ENCODE measurements at regions not wholly inside any gene's neighbourhood (a gene's known extent, or its start where the extent isn't known, plus 50 kb on each side); places are given as distances from the start of the nearest gene placed in this dataset.

- TF ChIP-seq, protein P1, sequence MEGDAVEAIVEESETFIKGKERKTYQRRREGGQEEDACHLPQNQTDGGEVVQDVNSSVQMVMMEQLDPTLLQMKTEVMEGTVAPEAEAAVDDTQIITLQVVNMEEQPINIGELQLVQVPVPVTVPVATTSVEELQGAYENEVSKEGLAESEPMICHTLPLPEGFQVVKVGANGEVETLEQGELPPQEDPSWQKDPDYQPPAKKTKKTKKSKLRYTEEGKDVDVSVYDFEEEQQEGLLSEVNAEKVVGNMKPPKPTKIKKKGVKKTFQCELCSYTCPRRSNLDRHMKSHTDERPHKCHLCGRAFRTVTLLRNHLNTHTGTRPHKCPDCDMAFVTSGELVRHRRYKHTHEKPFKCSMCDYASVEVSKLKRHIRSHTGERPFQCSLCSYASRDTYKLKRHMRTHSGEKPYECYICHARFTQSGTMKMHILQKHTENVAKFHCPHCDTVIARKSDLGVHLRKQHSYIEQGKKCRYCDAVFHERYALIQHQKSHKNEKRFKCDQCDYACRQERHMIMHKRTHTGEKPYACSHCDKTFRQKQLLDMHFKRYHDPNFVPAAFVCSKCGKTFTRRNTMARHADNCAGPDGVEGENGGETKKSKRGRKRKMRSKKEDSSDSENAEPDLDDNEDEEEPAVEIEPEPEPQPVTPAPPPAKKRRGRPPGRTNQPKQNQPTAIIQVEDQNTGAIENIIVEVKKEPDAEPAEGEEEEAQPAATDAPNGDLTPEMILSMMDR (IDR thresholded peaks at IDR 0.05; ENCODE audit: insufficient read depth, low read depth, low read length) = no peak
- no peak for TF ChIP-seq EZH2 (IDR thresholded peaks at IDR 0.05; ENCODE audit: insufficient read depth, low read length)
Observed at GRCh38 chr13:85212692-85213091, 586.5 kb downstream of the SLITRK6 start.

Measured in astrocyte (in vitro differentiated cells and primary cell).